NB4 (cell line): ENCODE measurements at regions not wholly inside any gene's neighbourhood (a gene's known extent, or its start where the extent isn't known, plus 50 kb on each side); places are given as distances from the start of the nearest gene placed in this dataset.

Experiments
- DNase-seq: peaks from one replicate; pipeline ENCODE4 v3.0.0; 2010; ENCODE audit warnings: low read depth
- H3K4me3 ChIP-seq: one replicate; pipeline ENCODE4 v1.5.1; 2011; ENCODE audit warnings: mild to moderate bottlenecking, low read depth, low read length, moderate library complexity
- MYC ChIP-seq: IDR thresholded peaks from 2 replicates; pipeline ENCODE4 v1.6.1; 2011; ENCODE audit warnings: low read depth, low read length
- POLR2A ChIP-seq: IDR thresholded peaks from 2 replicates; pipeline ENCODE4 v1.6.1; 2011; ENCODE audit warnings: mild to moderate bottlenecking; ENCODE audit not compliant: insufficient read length; ENCODE audit errors: extremely low read depth
- TF ChIP-seq, protein P1 (sequence below): IDR thresholded peaks from one replicate; pipeline ENCODE4 v1.5.1; 2012; ENCODE audit warnings: low read depth, low read length
- TF ChIP-seq, protein P2 (sequence below): IDR thresholded peaks from 2 replicates; pipeline ENCODE4 v1.6.1; 2011; ENCODE audit warnings: low read depth, low read length

- no peak for TF ChIP-seq MYC
- TF ChIP-seq, protein P1, sequence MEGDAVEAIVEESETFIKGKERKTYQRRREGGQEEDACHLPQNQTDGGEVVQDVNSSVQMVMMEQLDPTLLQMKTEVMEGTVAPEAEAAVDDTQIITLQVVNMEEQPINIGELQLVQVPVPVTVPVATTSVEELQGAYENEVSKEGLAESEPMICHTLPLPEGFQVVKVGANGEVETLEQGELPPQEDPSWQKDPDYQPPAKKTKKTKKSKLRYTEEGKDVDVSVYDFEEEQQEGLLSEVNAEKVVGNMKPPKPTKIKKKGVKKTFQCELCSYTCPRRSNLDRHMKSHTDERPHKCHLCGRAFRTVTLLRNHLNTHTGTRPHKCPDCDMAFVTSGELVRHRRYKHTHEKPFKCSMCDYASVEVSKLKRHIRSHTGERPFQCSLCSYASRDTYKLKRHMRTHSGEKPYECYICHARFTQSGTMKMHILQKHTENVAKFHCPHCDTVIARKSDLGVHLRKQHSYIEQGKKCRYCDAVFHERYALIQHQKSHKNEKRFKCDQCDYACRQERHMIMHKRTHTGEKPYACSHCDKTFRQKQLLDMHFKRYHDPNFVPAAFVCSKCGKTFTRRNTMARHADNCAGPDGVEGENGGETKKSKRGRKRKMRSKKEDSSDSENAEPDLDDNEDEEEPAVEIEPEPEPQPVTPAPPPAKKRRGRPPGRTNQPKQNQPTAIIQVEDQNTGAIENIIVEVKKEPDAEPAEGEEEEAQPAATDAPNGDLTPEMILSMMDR: no peak
- TF ChIP-seq, protein P2, sequence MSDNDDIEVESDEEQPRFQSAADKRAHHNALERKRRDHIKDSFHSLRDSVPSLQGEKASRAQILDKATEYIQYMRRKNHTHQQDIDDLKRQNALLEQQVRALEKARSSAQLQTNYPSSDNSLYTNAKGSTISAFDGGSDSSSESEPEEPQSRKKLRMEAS: no peak
- no peak for TF ChIP-seq POLR2A
- DNase-seq: no peak
- no peak overlapping the region for H3K4me3 ChIP-seq
Observed at GRCh38 chr3:147471741-147472140, 62.6 kb downstream of the ZIC1 start.

- TF ChIP-seq, protein P2: no peak
- TF ChIP-seq MYC: no peak
- TF ChIP-seq POLR2A: no peak
- TF ChIP-seq, protein P1: no peak
- DNase-seq: no peak
- no peak overlapping the region for H3K4me3 ChIP-seq
Observed at GRCh38 chr3:147472846-147473245, 63.7 kb downstream of the ZIC1 start.

DNA sequence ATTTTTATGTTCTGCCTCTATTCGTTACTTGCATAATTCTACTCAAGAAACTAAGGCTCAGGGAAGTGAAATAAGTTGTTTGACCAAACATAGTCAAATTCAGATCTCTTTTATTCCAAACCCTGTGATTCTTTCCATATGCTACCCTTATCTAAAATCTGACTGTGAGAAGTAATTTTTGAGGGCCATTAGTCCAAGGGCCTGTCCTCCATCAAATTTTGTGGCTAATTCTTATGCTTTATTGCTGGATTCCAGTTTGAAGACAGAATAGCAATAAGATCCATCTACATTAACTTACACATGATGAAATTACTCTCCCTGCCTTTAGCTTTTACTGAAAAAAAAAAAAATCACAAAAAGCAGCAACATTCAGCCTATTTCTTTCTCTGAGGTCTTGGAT, 74.0 kb downstream of the ZIC1 start:
- no peak for TF ChIP-seq MYC
- no peak overlapping the region for H3K4me3 ChIP-seq
- DNase-seq: no peak

- no peak for DNase-seq
- H3K4me3 ChIP-seq: no peak overlapping the region
- TF ChIP-seq, protein P1: no peak
- no peak for TF ChIP-seq MYC
- TF ChIP-seq, protein P2: no peak
- no peak for TF ChIP-seq POLR2A
Observed at GRCh38 chr3:147483578-147483977, 74.4 kb downstream of the ZIC1 start.

- TF ChIP-seq, protein P1: no peak
- no peak for TF ChIP-seq POLR2A
- TF ChIP-seq MYC: no peak
- TF ChIP-seq, protein P2: no peak
- H3K4me3 ChIP-seq: no peak overlapping the region
- no peak for DNase-seq
Observed at GRCh38 chr3:147493065-147493464, 83.9 kb downstream of the ZIC1 start.

DNA sequence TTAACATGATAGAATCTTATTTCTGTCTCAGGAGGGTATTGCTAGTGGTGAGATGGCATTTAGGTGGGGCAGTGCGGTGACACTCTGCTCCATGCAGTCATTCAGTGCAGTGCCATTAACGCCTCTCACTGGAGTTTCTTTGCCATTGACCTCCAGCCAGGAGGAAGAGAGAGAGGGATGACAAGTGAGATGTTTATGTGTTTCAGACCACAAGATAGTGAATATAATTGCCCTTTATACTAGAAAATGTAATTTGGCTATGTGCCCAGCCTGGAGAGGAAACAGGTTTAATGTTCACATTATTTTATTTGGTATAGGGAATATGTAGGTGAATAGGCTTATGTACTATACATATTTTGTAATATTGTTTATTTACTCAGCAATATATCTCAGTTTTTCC, 84.5 kb downstream of the ZIC1 start:
- H3K4me3 ChIP-seq: no peak overlapping the region
- TF ChIP-seq POLR2A (no peak), MYC (no peak)
- TF ChIP-seq, protein P2: no peak
- TF ChIP-seq, protein P1: no peak
- DNase-seq: no peak
